Subcutaneous abdominal adipose tissue (tissue), 5 donors: ENCODE measurements at regions not wholly inside any gene's neighbourhood (a gene's known extent, or its start where the extent isn't known, plus 50 kb on each side); places are given as distances from the start of the nearest gene placed in this dataset.

Experiments
- H3K27ac ChIP-seq: one replicate; pipeline ENCODE4 v1.7.0; 2013; ENCODE audit warnings: low read depth, mild to moderate bottlenecking, inconsistent platforms, low read length, moderate library complexity
- H3K27me3 ChIP-seq, 5 donors: one replicate each; pipeline ENCODE4 v1.7.0; 2013; ENCODE audit warnings: low read length in 5 of 5, inconsistent platforms in 1 of 5; ENCODE audit not compliant: control insufficient read depth in 5 of 5, insufficient read depth in 4 of 5
- H3K36me3 ChIP-seq, 5 donors: one replicate each; pipeline ENCODE4 v1.7.0; 2013; ENCODE audit warnings: low read length in 5 of 5; ENCODE audit not compliant: control insufficient read depth in 5 of 5, insufficient read depth in 5 of 5
- H3K4me1 ChIP-seq, 5 donors: one replicate each; pipeline ENCODE4 v1.7.0; 2013; ENCODE audit warnings: low read length in 5 of 5, mild to moderate bottlenecking in 3 of 5, moderate library complexity in 1 of 5; ENCODE audit not compliant: control insufficient read depth in 5 of 5, insufficient read depth in 5 of 5
- H3K4me3 ChIP-seq, 5 donors: one replicate each; pipeline ENCODE4 v1.7.0; 2013; ENCODE audit warnings: low read length in 5 of 5, low read depth in 1 of 5
- H3K9ac ChIP-seq, 5 donors: one replicate each; pipeline ENCODE4 v1.7.0; 2013; ENCODE audit warnings: low read length in 5 of 5, mild to moderate bottlenecking in 4 of 5, moderate library complexity in 3 of 5
- H3K9me3 ChIP-seq, 5 donors: one replicate each; pipeline ENCODE4 v1.7.0; 2013; ENCODE audit warnings: low read length in 5 of 5; ENCODE audit not compliant: control insufficient read depth in 5 of 5
- donor health status: healthy.
- donor health status: healthy.
- donor health status: healthy.
- donor health status: healthy.
- donor health status: healthy.

DNA sequence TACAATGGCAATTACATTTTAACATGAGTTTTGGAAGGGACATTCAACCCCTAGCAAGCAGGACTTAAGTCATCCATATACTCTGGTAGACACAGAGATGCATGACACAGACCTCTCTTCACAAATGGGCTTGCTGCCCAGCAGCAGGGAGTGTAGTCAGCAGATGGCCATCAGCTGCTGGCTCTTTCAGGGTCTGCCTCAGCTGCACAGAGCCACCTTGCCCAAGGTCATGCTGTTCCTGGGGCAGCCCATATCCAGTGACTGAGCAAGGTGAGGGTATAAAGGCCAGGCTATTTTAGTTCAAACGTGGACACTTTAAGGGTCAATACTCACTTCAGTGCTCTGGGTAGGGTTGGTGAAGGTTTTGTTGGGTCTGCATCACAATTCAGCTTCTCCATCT lies 58.3 kb upstream of the JDP2 start:
- Histone ChIP-seq H3K27me3 (no peaks in the 10 kb centered on the region), H3K9ac (no peak overlapping the region), H3K9me3 (no peaks in the 10 kb centered on the region), H3K4me3 (no peak overlapping the region), H3K36me3 (no peaks in the 10 kb centered on the region), H3K4me1 (peaks cover 0 to 20% (median 7%) of the 10 kb centered on the region in 5 donors), H3K27ac (no peak overlapping the region)

DNA sequence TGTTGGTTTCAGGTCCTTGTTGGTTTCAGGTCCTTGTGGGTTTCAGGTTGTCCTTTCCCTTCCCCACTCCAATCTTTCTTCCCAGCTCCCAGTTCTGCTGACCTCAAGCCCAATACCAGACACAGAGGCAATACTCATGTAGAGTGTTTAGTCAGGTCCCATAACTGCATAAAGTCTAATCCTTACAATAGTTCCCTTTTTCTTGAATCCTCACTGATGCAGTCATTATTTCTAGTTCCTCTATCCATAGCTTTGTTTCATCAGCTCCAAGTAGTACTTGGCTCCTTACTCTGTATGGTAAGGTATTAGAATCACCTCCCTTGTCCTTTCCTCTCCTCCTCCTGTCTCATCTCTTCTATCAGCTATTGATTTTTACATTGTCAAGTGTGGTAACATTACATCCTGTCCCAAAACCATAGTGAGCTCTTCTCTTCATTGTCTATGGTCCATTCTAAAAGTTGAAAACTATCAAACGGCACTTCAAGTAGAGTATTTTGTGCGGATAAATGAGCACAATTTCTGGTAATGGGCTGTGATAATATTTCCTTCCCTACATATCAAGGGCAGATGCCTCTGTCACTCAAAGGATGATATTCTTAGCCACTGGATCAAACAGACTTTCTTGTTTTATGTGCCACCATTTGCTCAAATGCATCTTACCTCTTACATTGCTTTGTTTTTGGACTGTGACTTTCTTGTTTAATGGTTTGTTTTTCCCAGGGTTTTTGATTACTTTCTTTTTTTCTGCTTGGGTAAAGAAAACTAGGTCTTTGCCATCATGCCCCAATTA lies 57.2 kb upstream of the JDP2 start:
- no peaks in the 10 kb centered on the region for H3K36me3 ChIP-seq
- peaks cover 0 to 20% (median 7%) of the 10 kb centered on the region in 5 donors for H3K4me1 ChIP-seq
- H3K27me3 ChIP-seq: no peaks in the 10 kb centered on the region
- H3K27ac ChIP-seq: no peak overlapping the region
- H3K4me3 ChIP-seq: no peak overlapping the region
- H3K9ac ChIP-seq: no peak overlapping the region
- H3K9me3 ChIP-seq: no peaks in the 10 kb centered on the region

- Histone ChIP-seq H3K9ac (no peak overlapping the region), H3K9me3 (no peaks in the 10 kb centered on the region), H3K4me3 (no peak overlapping the region), H3K4me1 (peaks cover 0 to 20% (median 7%) of the 10 kb centered on the region in 5 donors), H3K27me3 (no peaks in the 10 kb centered on the region), H3K36me3 (no peaks in the 10 kb centered on the region), H3K27ac (no peak overlapping the region)
Observed at GRCh38 chr14:75371297-75371696, 56.5 kb upstream of the JDP2 start.

- no peaks in the 10 kb centered on the region for H3K36me3 ChIP-seq
Observed at GRCh38 chr14:75372260-75372659, 55.6 kb upstream of the JDP2 start.

DNA sequence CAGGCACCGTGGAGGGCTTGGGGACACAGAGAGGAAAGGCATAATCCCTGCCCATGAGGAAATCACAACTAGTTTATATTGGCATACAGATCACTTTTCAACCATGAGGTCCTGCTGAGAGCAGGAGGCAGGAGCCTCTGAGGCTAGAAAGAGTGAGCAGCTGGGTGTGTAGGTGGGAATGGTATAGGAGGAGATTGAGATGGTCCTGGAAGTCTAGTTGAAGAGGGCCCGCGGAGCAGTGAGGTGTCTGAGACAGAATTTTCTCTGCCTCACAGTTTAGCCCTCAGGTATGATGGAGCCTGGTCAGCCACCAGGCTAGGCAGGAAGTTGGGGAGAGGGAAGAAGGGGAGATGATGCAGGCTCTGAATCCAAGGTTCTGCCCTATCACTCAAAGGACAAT lies 54.7 kb upstream of the JDP2 start:
- no peak overlapping the region for H3K27ac ChIP-seq
- H3K9ac ChIP-seq: no peak overlapping the region
- H3K27me3 ChIP-seq: no peaks in the 10 kb centered on the region
- H3K9me3 ChIP-seq: no peaks in the 10 kb centered on the region
- H3K36me3 ChIP-seq: no peaks in the 10 kb centered on the region
- no peak overlapping the region for H3K4me3 ChIP-seq
- H3K4me1 ChIP-seq: peaks cover 0 to 20% (median 7%) of the 10 kb centered on the region in 5 donors

More at GRCh38 chr14:75372260-75372659, 55.6 kb upstream of the JDP2 start:
- Histone ChIP-seq H3K4me1 (peaks cover 0 to 20% (median 7%) of the 10 kb centered on the region in 5 donors), H3K27me3 (no peaks in the 10 kb centered on the region), H3K27ac (no peak overlapping the region), H3K4me3 (no peak overlapping the region), H3K9ac (no peak overlapping the region), H3K9me3 (no peaks in the 10 kb centered on the region)

- no peaks in the 10 kb centered on the region for H3K9me3 ChIP-seq
- no peak overlapping the region for H3K27ac ChIP-seq
- H3K9ac ChIP-seq: no peak overlapping the region
- H3K4me1 ChIP-seq: peaks cover 0 to 20% (median 7%) of the 10 kb centered on the region in 5 donors
- no peaks in the 10 kb centered on the region for H3K27me3 ChIP-seq
- no peak overlapping the region for H3K4me3 ChIP-seq
- no peaks in the 10 kb centered on the region for H3K36me3 ChIP-seq
Observed at GRCh38 chr14:75373616-75374015, 54.2 kb upstream of the JDP2 start.

DNA sequence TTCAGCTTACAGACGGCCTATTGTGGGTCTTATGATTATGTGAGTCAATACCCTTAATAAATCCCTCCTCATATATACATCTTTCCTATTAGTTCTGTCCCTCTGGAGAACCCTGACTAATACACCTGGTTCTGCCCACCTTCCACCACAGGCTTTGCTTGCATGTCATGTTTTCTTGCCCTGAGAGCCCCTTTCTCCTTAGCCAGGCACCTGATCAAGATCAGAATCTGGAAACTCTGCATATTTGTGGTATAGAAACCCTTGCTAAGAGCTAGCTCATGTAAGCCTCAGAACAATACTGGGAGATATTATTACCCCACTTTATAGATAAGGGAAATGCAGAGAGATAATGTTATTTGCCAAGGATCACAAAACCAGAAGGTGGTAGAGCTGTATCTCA lies 52.9 kb upstream of the JDP2 start:
- Histone ChIP-seq H3K4me1 (peaks cover 0 to 15% (median 7%) of the 10 kb centered on the region in 5 donors), H3K27ac (no peak overlapping the region), H3K36me3 (no peaks in the 10 kb centered on the region)

DNA sequence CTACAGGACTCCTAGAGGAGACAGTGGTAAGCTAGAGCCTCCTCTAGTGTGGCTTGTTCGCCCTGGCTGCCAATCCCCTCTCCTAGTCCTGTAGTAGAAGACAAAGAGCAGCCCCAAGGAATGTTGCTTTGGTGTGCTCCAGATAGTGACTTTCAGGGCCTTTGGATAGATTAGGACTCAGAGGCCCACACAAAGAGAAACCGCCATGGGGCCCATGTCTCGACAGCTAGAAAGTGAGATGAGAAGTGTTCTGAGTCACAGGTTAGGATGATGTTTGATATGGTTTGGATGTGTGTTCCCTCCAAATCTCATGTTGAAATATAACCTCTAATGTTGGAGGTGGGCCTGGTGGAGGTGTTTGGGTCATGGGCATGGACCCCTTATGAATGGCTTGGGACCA lies 51.8 kb upstream of the JDP2 start:
- peaks cover 0 to 16% (median 10%) of the 10 kb centered on the region in 5 donors for H3K4me1 ChIP-seq
- no peaks in the 10 kb centered on the region for H3K36me3 ChIP-seq
- no peaks in the 10 kb centered on the region for H3K27me3 ChIP-seq
- H3K27ac ChIP-seq: no peak overlapping the region
- H3K9me3 ChIP-seq: no peaks in the 10 kb centered on the region
- no peak overlapping the region for H3K4me3 ChIP-seq
- no peak overlapping the region for H3K9ac ChIP-seq

More for the DNA sequence above, 52.9 kb upstream of the JDP2 start:
- no peak overlapping the region for H3K9ac ChIP-seq
- H3K4me3 ChIP-seq: no peak overlapping the region
- H3K9me3 ChIP-seq: no peaks in the 10 kb centered on the region
- no peaks in the 10 kb centered on the region for H3K27me3 ChIP-seq
